HEK293T (cell line): ENCODE measurements at regions not wholly inside any gene's neighbourhood (a gene's known extent, or its start where the extent isn't known, plus 50 kb on each side); places are given as distances from the start of the nearest gene placed in this dataset.

Source experiments
- CTBP1 ChIP-seq: fragments of 450-650 bp; IDR thresholded peaks from 2 replicates; pipeline ENCODE4 v1.6.1; 2016; ENCODE audit warnings: borderline replicate concordance
- ELF4 ChIP-seq: fragments of 450-650 bp; IDR thresholded peaks from 2 replicates; pipeline ENCODE4 v1.6.1; 2017; ENCODE audit warnings: antibody characterized with exemption
- NFRKB ChIP-seq: fragments of 450-650 bp; IDR thresholded peaks from 2 replicates; pipeline ENCODE4 v1.6.1; 2016; ENCODE audit warnings: mild to moderate bottlenecking, moderate library complexity
- SP1 ChIP-seq: fragments of 450-650 bp; IDR thresholded peaks from 2 replicates; pipeline ENCODE4 v1.6.1; 2017
- SUZ12 ChIP-seq: fragments of 450-650 bp; IDR thresholded peaks from 2 replicates; pipeline ENCODE4 v1.6.1; 2016; ENCODE audit warnings: mild to moderate bottlenecking
- TARDBP ChIP-seq: fragments of 450-650 bp; IDR thresholded peaks from 2 replicates; pipeline ENCODE4 v1.6.1; 2016
- ZNF384 ChIP-seq: fragments of 450-650 bp; IDR thresholded peaks from 2 replicates; pipeline ENCODE4 v1.6.1; 2016

DNA sequence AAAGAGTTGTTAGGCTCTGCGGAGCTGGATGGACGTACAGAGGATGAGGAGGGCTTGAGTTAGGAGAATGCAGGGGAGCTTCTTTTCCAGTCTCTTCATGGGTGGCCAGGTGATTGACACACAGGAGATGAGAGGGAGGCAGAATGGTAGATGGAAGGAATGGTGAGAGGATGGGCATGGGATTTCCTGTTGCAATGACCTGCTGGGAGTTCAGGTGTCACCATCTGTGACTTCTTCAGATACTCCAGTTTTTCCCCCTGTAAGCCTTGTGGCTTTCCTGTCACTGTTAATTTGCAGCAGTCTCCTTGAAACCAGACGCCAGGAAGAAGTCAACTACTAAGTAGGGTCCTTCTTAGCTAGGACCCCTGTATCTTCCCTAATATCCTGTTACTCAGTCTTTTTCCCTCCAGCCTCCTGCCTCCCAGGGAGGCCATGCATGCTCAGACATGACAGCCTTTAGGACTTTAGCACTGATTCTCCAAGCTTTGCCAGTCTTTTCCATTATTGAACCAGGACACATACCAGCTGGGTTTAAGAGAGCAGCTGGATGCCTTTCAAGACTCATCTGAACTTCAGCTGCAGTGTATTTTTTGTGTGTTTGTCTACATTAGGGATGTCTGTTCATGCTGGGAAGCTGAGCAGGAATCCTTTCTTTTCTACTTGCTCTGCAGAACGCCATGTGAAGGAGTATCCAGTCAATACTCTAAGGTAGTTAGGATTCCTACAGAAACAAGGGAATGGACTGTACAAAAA lies 67.2 kb upstream of the CD180 start:
- TF ChIP-seq SP1 = no peak
- TF ChIP-seq SUZ12 = no peak
- TF ChIP-seq NFRKB = no peak
- TF ChIP-seq TARDBP = no peak
- no peak for TF ChIP-seq ZNF384
- no peak for TF ChIP-seq CTBP1
- no peak for TF ChIP-seq ELF4
